H1 (cell line): ENCODE measurements at regions not wholly inside any gene's neighbourhood (a gene's known extent, or its start where the extent isn't known, plus 50 kb on each side); places are given as distances from the start of the nearest gene placed in this dataset.

ENCODE experiments used
- CTCF ChIA-PET: fragments of 300-600 bp; sonication (Branson Sonifier 250); formaldehyde crosslinking; loops from one replicate; lab custom pipeline; 2021; ENCODE audit not compliant: partially characterized antibody; lab: Charles Lee
- POLR2A ChIA-PET: fragments of 300-600 bp; sonication (Branson Sonifier 250); formaldehyde crosslinking; loops from one replicate; lab custom pipeline; 2021; ENCODE audit warnings: inconsistent platforms; ENCODE audit not compliant: partially characterized antibody; lab: Charles Lee
- DNase-seq, 2 experiments: peaks; one replicate each; pipeline versions ENCODE4 v3.0.0 to v3.0.0-alpha.2; 2010 to 2022; ENCODE audit warnings: low spot score in 2 of 2, low read depth in 1 of 2, mixed read lengths in 1 of 2
- FAIRE-seq: peaks from 2 replicates; lab custom pipeline; 2011; peaks lifted over from hg19 to GRCh38; lab: Jason Lieb, UNC
- H2AFZ ChIP-seq: 2 replicates; pipeline ENCODE4 v1.8.1; 2012; ENCODE audit warnings: low read length, inconsistent platforms
- H2AK5ac ChIP-seq: 2 replicates; pipeline ENCODE4 v1.6.1; 2013; ENCODE audit warnings: low read depth, low read length
- H2BK120ac ChIP-seq: replicated peaks from 2 replicates; pipeline ENCODE3; 2013; ENCODE audit warnings: low read depth, low read length, inconsistent platforms
- H2BK12ac ChIP-seq: 2 replicates; pipeline ENCODE4 v1.6.1; 2013; ENCODE audit warnings: low read depth, low read length
- H2BK15ac ChIP-seq: 2 replicates; pipeline ENCODE4 v1.6.1; 2013; ENCODE audit warnings: low read length
- H2BK20ac ChIP-seq: 2 replicates; pipeline ENCODE4 v1.6.1; 2013; ENCODE audit warnings: low read length
- H2BK5ac ChIP-seq: 2 replicates; pipeline ENCODE4 v1.6.1; 2013; ENCODE audit warnings: low read depth, low read length
- H3K14ac ChIP-seq: 2 replicates; pipeline ENCODE4 v1.6.1; 2013; ENCODE audit warnings: inconsistent platforms; ENCODE audit not compliant: insufficient read length
- H3K18ac ChIP-seq: 2 replicates; pipeline ENCODE4 v1.6.1; 2013; ENCODE audit warnings: low read length; ENCODE audit errors: extremely low read depth
- H3K23ac ChIP-seq: 2 replicates; pipeline ENCODE4 v1.6.1; 2013; ENCODE audit warnings: inconsistent platforms; ENCODE audit not compliant: insufficient read length
- H3K23me2 ChIP-seq: 2 replicates; pipeline ENCODE4 v1.6.1; 2013; ENCODE audit warnings: low read depth, low read length
- H3K27ac ChIP-seq: 2 replicates; pipeline ENCODE4 v1.6.1; 2011; ENCODE audit warnings: low read depth, low read length, inconsistent platforms
- H3K27me3 ChIP-seq, 4 experiments: replicated peaks in 1 of 4; 1 replicate in 1 of 4; 2 replicates in 3 of 4; pipeline versions ENCODE4 v1.6.1 to v1.8.1; 2011 to 2013; ENCODE audit warnings: low read length in 3 of 4, mild to moderate bottlenecking in 3 of 4, inconsistent platforms in 2 of 4, mixed read lengths in 2 of 4, moderate library complexity in 1 of 4; ENCODE audit not compliant: control insufficient read depth in 3 of 4, insufficient read depth in 3 of 4; ENCODE audit errors: extremely low read depth in 1 of 4
- H3K36me3 ChIP-seq, 4 experiments: 2 replicates each; pipeline versions ENCODE4 v1.6.1 to v1.8.1; 2011 to 2013; ENCODE audit warnings: mild to moderate bottlenecking in 4 of 4, low read length in 3 of 4, moderate library complexity in 2 of 4, control low read depth in 1 of 4, inconsistent platforms in 1 of 4; ENCODE audit not compliant: insufficient read depth in 4 of 4, control insufficient read depth in 2 of 4
- H3K4ac ChIP-seq: replicated peaks from 2 replicates; pipeline ENCODE3; 2013; ENCODE audit warnings: low read length, low read depth, mixed read lengths, inconsistent platforms; ENCODE audit not compliant: insufficient read length
- H3K4me1 ChIP-seq, 4 experiments: replicated peaks in 1 of 4; 1 replicate in 1 of 4; 2 replicates in 3 of 4; pipeline versions ENCODE4 v1.6.1 to v1.8.1; 2011 to 2013; ENCODE audit warnings: low read length in 3 of 4, inconsistent platforms in 2 of 4, mixed read lengths in 1 of 4; ENCODE audit not compliant: insufficient read depth in 4 of 4, control insufficient read depth in 3 of 4
- H3K4me2 ChIP-seq, 2 experiments: 2 replicates each; pipeline versions ENCODE4 v1.6.1 to v1.8.1; 2011 to 2013; ENCODE audit warnings: low read depth in 2 of 2, low read length in 2 of 2, control low read depth in 1 of 2, inconsistent platforms in 1 of 2, mild to moderate bottlenecking in 1 of 2; ENCODE audit not compliant: insufficient read depth in 1 of 2
- H3K4me3 ChIP-seq, 4 experiments: fragments of 200-600, 300-600 bp in 1 of 4; sonication (generic), shearing (Covaris generic), sonication (Bioruptor Twin) in 1 of 4; 2 replicates each; pipeline versions ENCODE4 v1.5.1 to v1.8.1; 2011 to 2016; ENCODE audit warnings: low read length in 4 of 4, low read depth in 3 of 4, control low read depth in 2 of 4, inconsistent platforms in 2 of 4, mild to moderate bottlenecking in 2 of 4, mixed read lengths in 1 of 4, moderate library complexity in 1 of 4; ENCODE audit not compliant: insufficient read depth in 2 of 4; ENCODE audit errors: extremely low read depth in 1 of 4
- H3K56ac ChIP-seq: replicated peaks from 2 replicates; pipeline ENCODE3; 2013; ENCODE audit warnings: low read depth, mild to moderate bottlenecking, mixed read lengths, low read length, inconsistent platforms; ENCODE audit not compliant: insufficient read length
- H3K79me1 ChIP-seq: 2 replicates; pipeline ENCODE4 v1.6.1; 2013; ENCODE audit warnings: low read depth, low read length, control low read depth
- H3K79me2 ChIP-seq, 2 experiments: 2 replicates each; pipeline versions ENCODE4 v1.6.1 to v1.8.1; 2012 to 2013; ENCODE audit warnings: low read length in 2 of 2, mild to moderate bottlenecking in 2 of 2, inconsistent platforms in 1 of 2; ENCODE audit not compliant: insufficient read depth in 2 of 2, control insufficient read depth in 1 of 2
- H3K9ac ChIP-seq, 4 experiments: replicated peaks in 1 of 4; 1 replicate in 1 of 4; 2 replicates in 3 of 4; pipeline versions ENCODE4 v1.6.1 to v1.8.1; 2011 to 2013; ENCODE audit warnings: low read depth in 3 of 4, low read length in 3 of 4, control low read depth in 2 of 4, mild to moderate bottlenecking in 2 of 4, moderate library complexity in 2 of 4, inconsistent platforms in 1 of 4; ENCODE audit errors: extremely low read depth in 1 of 4
- H3K9me3 ChIP-seq, 2 experiments: 2 replicates each; pipeline versions ENCODE4 v1.6.1 to v1.8.1; 2012 to 2013; ENCODE audit warnings: mild to moderate bottlenecking in 2 of 2, moderate library complexity in 2 of 2, control low read depth in 1 of 2, inconsistent platforms in 1 of 2, low read depth in 1 of 2, low read length in 1 of 2, mixed read lengths in 1 of 2; ENCODE audit not compliant: insufficient read depth in 2 of 2
- H4K20me1 ChIP-seq, 2 experiments: replicated peaks in 1 of 2; 2 replicates each; pipeline versions ENCODE3 to v1.8.1; 2011 to 2013; ENCODE audit warnings: inconsistent platforms in 2 of 2, low read length in 2 of 2, mild to moderate bottlenecking in 1 of 2; ENCODE audit not compliant: insufficient read depth in 2 of 2, control insufficient read depth in 1 of 2
- H4K5ac ChIP-seq: 2 replicates; pipeline ENCODE4 v1.6.1; 2013; ENCODE audit warnings: low read length, low read depth, mixed read lengths, inconsistent platforms; ENCODE audit not compliant: insufficient read length
- H4K8ac ChIP-seq: 2 replicates; pipeline ENCODE4 v1.8.0; 2013; ENCODE audit warnings: mild to moderate bottlenecking, moderate library complexity, low read length, inconsistent platforms; ENCODE audit not compliant: insufficient read depth; ENCODE audit errors: extremely low read depth
- H4K91ac ChIP-seq: replicated peaks from 2 replicates; pipeline ENCODE3; 2013; ENCODE audit warnings: low read length, mixed read lengths, inconsistent platforms; ENCODE audit not compliant: insufficient read length
- CHD2 ChIP-seq: IDR thresholded peaks from 2 replicates; pipeline ENCODE4 v1.6.1; 2012; ENCODE audit warnings: low read length, improper control_type of control experiment
- MAFK ChIP-seq: IDR thresholded peaks from 2 replicates; pipeline ENCODE4 v1.6.1; 2012; ENCODE audit warnings: low read depth, mild to moderate bottlenecking, improper control_type of control experiment, low read length
- WGBS, 2 experiments: shearing (Covaris generic) in 1 of 2; methylation state at CpG; one replicate each; pipeline versions ENCODE4 v1.1.6 to v1.1.7; 2013 to 2015; ENCODE audit warnings: low lambda C conversion rate in 2 of 2, mixed read lengths in 2 of 2, inconsistent platforms in 1 of 2, low coverage in 1 of 2, missing lambda C conversion rate in 1 of 2; ENCODE audit not compliant: insufficient replicate concordance in 2 of 2, insufficient coverage in 1 of 2, insufficient read length in 1 of 2; ENCODE audit errors: extremely low coverage in 1 of 2, missing lambda C conversion rate in 1 of 2; 5-methylcytosine and 5-hydroxymethylcytosine counted together

GRCh38 chr11:92107331-92107730 lies 117.3 kb upstream of the FAT3 start:
- Histone ChIP-seq H3K79me2 (no peaks in the 10 kb centered on the region), H3K56ac (no peak overlapping the region), H3K4me3 (no peak overlapping the region), H3K14ac (no peak overlapping the region), H3K36me3 (no peaks in the 10 kb centered on the region), H4K8ac (no peak overlapping the region), H3K9me3 (no peaks in the 10 kb centered on the region), H4K20me1 (no peaks in the 10 kb centered on the region), H2BK12ac (no peak overlapping the region), H3K9ac (no peak overlapping the region), H2BK20ac (no peak overlapping the region), H3K23ac (no peak overlapping the region), H3K4me1 (peaks cover 0 to 10% (median 5%) of the 10 kb centered on the region in 4 experiments; a peak in 4 of 7 replicates), H3K27ac (no peak overlapping the region), H3K4ac (no peak overlapping the region), H4K5ac (no peak overlapping the region), H2AK5ac (no peak overlapping the region), H2BK15ac (no peak overlapping the region), H2BK5ac (no peak overlapping the region), H3K4me2 (no peak overlapping the region), H2AFZ (0 out of 2 replicates have a peak overlapping the region, but pooled peaks have one; percentile 45), H4K91ac (no peak overlapping the region), H3K79me1 (no peaks in the 10 kb centered on the region), H3K23me2 (no peaks in the 10 kb centered on the region), H3K27me3 (no peaks in the 10 kb centered on the region), H3K18ac (no peak overlapping the region), H2BK120ac (no peak overlapping the region)
- 84% methylated on average over 5 of the region's 5 CpGs; no CpG with 5 or more reads in 1 of the 2 experiments for WGBS, 2 experiments
- DNase-seq (no peak), FAIRE-seq (no peak)
- TF ChIP-seq MAFK (no peak), CHD2 (no peak)
- CTCF ChIA-PET: interaction anchor here (0.8 kb wide), 1 partner anchor 288 kb away, joined by 5 read pairs; no protein-coding TSS in a partner anchor
- POLR2A ChIA-PET: no interaction called here
